ENCODE measurements at regions not wholly inside any gene's neighbourhood (a gene's known extent, or its start where the extent isn't known, plus 50 kb on each side); places are given as distances from the start of the nearest gene placed in this dataset.
"Not testable (repeated sequence)": the region's sequence is repeated elsewhere in the genome, so short reads cannot be mapped to it uniquely, and the experiment has no call there.

DNA sequence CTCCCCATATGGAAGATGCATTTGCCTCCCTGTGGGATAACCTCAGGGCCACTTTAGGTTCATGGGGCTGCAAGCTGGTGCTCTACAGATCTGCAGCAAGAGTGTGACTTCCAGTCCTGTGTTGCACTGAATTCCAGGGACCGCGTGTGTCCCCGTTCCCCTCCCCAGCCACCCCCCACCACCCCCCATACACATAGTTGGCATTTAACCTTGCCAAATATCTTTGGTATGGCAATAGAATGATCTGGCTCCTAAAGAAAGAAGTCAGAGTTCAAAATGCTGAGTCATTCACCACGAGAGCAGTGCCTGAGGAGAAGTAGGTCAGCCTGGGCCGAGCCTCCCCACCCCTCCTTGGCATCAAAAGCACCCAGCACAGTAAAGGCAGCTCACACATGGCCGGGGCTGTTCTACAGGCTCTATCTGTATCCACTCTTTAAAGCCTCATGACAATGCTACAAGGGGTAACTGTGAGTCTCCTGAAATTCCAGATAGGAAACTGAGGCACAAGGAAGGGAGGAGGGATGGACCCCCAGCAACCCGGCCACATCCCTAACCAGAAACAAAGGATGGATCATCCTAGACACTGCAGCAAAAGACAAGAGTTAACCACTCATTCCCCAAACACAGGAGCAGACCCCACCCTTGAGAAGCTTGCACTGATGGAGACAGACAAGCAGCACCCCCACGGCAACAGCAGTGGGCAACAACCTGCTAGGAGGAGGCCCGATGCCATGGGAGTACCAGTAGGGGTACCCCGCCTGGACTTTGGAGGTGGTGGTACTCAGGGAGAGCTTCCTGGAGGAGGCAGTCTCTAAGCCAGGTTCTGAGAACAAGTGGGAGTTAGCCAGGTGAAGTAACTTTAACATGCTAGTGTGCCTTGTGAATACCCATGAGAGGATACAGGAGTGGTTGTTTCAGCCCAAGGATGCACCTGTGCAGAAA is 70.3 kb upstream of the NANOS1 start:
- POLR2A ChIA-PET: no interaction called here
- DNase-seq: no peak

DNA sequence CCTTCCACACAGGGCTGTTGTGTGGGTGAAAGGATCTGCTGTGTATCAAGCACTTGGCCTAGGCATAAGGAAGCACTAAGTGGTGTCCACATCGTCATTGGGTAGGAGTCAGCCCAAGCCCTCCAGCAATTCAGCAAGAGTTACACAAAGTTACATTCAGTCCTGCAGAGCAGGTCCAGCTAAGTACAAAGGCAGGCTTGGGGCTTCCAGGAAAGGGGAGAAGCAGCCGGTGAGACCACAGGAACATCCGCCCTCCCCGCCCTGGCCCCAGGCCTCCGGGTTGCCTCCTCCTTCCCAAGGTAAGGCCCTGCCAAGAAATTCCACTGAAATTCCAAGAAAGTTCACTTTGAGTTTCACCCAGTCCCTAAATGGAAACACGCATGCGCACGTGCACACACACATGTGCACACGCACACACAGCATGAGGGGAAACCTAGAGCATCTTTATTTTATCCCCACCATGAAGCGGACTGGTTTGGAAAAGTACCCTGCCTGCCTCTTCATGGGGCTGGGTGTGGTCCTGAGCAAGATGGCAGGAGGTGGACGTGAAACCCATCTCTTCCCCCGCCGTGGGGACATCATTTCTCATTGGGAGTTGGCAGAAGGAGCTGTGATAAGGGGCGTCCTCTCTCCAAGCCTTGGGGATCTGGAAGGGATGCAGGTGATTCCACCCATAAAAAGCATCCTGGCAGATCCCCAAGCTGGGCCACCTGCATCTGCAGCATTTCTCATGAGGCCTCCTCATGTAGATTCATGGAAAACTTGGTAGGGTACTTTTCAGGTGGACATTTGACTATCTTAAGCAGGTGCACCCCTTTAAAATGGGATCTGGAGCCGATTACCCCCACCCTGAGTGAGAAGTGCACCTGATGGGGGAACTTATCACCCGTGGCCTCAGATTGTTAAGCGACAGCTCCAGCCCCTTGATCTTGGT is 69.1 kb upstream of the NANOS1 start:
- Histone ChIP-seq H3K36me3 (ENCODE audit: control insufficient read depth in 2 of 3, insufficient read depth in 3 of 3, low read length in 3 of 3) (no peaks in the 10 kb centered on the region), H3K4me3 (ENCODE audit: low read length) (no peak overlapping the region), H3K4me1 (ENCODE audit: control insufficient read depth in 2 of 2, insufficient read depth in 2 of 2, low read length in 2 of 2) (no peaks in the 10 kb centered on the region), H3K27ac (ENCODE audit: low read depth, low read length) (no peak overlapping the region), H3K9me3 (ENCODE audit: control insufficient read depth in 2 of 3, low read length in 3 of 3) (no peaks in the 10 kb centered on the region), H3K27me3 (ENCODE audit: control insufficient read depth in 2 of 2, insufficient read depth in 2 of 2, low read length in 2 of 2) (peaks cover 0 to 3% of the 10 kb centered on the region in 2 donors)
- ATAC-seq (no peak), DNase-seq (no peak)
- Mint-ChIP-seq H3K27ac (no peak overlapping the region), H3K4me1 (peaks cover 0 to 4% (median 0%) of the 10 kb centered on the region in 7 donors), H3K36me3 (no peaks in the 10 kb centered on the region), H3K9me3 (peaks cover 0 to 4% (median 0%) of the 10 kb centered on the region in 11 donors), H3K4me3 (no peak overlapping the region), H3K27me3 (peaks cover 0 to 7% (median 5%) of the 10 kb centered on the region in 5 donors)
- POLR2A ChIA-PET: no interaction called here
- intact Hi-C loops (cut with micrococcal nuclease): no loop called here
- CTCF ChIA-PET: interaction anchor here (0.6 kb wide), 1 partner anchor 616 kb away, joined by 5 read pairs; no protein-coding TSS in a partner anchor

More for the DNA sequence above, 70.3 kb upstream of the NANOS1 start:
- Histone ChIP-seq H3K27ac (ENCODE audit: low read depth, low read length) (no peak overlapping the region), H3K4me3 (ENCODE audit: low read length) (no peak overlapping the region), H3K27me3 (ENCODE audit: control insufficient read depth in 2 of 2, insufficient read depth in 2 of 2, low read length in 2 of 2) (peaks cover 0 to 3% of the 10 kb centered on the region in 2 donors), H3K36me3 (ENCODE audit: control insufficient read depth in 2 of 3, insufficient read depth in 3 of 3, low read length in 3 of 3) (no peaks in the 10 kb centered on the region), H3K4me1 (ENCODE audit: control insufficient read depth in 2 of 2, insufficient read depth in 2 of 2, low read length in 2 of 2) (no peaks in the 10 kb centered on the region), H3K9me3 (ENCODE audit: control insufficient read depth in 2 of 3, low read length in 3 of 3) (no peaks in the 10 kb centered on the region)
- ATAC-seq: peak; percentile 42
- no peak overlapping the region for H3K27ac Mint-ChIP-seq
- intact Hi-C loops (cut with micrococcal nuclease): no loop called here
- no peaks in the 10 kb centered on the region for H3K36me3 Mint-ChIP-seq
- H3K4me1 Mint-ChIP-seq: peaks cover 0 to 4% (median 0%) of the 10 kb centered on the region in 7 donors
- CTCF ChIA-PET: no interaction called here
- H3K9me3 Mint-ChIP-seq: peaks cover 0 to 4% (median 0%) of the 10 kb centered on the region in 11 donors
- H3K27me3 Mint-ChIP-seq: peaks cover 4 to 9% (median 5%) of the 10 kb centered on the region in 5 donors
- no peak overlapping the region for H3K4me3 Mint-ChIP-seq

DNA sequence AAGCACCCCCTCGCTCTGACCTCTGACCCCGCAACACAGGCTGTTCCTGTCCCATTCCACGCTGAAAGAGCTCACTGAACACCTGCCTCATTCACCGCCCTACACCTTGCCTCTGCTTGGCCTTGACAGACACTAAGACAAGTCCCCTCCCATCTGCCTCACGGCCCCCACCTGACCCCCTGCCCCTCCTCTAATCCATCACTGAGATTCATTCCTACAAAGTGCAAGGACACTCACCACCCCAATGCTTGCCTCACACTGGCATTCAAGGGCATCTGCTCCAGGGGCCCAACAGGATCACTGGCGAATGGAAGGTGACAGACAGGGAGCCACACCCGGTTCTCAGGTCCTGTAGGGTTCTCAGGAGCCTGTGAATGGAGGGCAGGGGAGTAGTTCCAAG is 68.1 kb upstream of the NANOS1 start:
- no peak overlapping the region for H3K27ac Mint-ChIP-seq
- CTCF ChIA-PET: no interaction called here

DNA sequence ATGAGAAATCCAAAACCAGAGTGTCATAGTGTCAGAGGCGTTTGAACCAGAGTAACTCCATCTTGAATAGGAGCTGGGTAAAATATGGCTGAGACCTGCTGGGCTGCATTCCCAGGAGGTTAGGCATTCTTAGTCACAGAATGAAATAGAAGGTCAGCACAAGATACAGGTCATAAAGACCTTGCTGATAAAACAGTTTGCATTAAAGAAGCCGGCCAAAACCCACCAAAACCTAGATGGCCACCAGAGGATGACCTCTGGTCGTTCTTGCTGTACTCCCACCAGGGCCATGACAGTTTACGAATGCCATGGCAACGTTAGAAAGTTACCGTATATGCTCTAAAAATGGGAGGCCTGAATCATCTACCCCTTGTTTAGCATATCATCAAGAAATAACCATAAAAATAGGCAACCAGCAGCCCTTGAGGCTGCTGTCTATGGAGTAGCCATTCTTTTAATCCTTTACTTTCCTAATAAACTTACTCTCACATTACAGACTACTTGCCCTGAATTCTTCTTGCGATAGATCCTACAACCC is 67.1 kb upstream of the NANOS1 start:
- DNase-seq; intact Hi-C loops (cut with micrococcal nuclease): not testable (repeated sequence)

More for the DNA sequence above, 68.1 kb upstream of the NANOS1 start:
- Histone ChIP-seq H3K4me3 (ENCODE audit: low read length) (no peak overlapping the region), H3K27ac (ENCODE audit: low read depth, low read length) (no peak overlapping the region), H3K9me3 (ENCODE audit: control insufficient read depth in 2 of 3, low read length in 3 of 3) (no peaks in the 10 kb centered on the region), H3K27me3 (ENCODE audit: control insufficient read depth in 2 of 2, insufficient read depth in 2 of 2, low read length in 2 of 2) (peaks cover 0 to 3% of the 10 kb centered on the region in 2 donors), H3K4me1 (ENCODE audit: control insufficient read depth in 2 of 2, insufficient read depth in 2 of 2, low read length in 2 of 2) (no peaks in the 10 kb centered on the region), H3K36me3 (ENCODE audit: control insufficient read depth in 2 of 3, insufficient read depth in 3 of 3, low read length in 3 of 3) (no peaks in the 10 kb centered on the region)
- Mint-ChIP-seq H3K4me1 (peaks cover 0 to 4% (median 0%) of the 10 kb centered on the region in 7 donors), H3K4me3 (no peak overlapping the region), H3K36me3 (no peaks in the 10 kb centered on the region), H3K27me3 (peaks cover 0 to 13% (median 11%) of the 10 kb centered on the region in 5 donors), H3K9me3 (peaks cover 0 to 4% (median 0%) of the 10 kb centered on the region in 11 donors)
- no peak for DNase-seq
- ATAC-seq: no peak
- POLR2A ChIA-PET: no interaction called here
- intact Hi-C loops (cut with micrococcal nuclease): no loop called here

DNA sequence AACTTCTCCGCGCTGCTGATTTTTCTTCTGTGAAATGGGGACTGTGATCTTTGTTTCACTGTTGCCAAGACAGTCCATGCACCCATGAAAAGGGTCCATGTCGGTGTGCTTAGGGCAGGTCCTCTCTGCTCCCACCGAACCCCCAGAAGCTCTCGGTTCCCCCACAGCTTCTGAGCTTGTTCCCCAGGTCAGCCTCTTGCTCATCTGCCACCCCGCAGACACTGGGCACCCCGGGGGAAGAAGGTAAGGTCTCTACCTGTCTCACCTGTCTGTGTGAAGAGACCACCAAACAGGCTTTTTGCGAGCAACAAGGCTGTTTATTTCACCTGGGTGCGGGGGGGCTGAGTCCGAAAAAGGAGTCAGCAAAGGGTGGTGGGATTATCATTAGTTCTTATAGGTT is 66.2 kb upstream of the NANOS1 start:
- H3K9me3 Mint-ChIP-seq: peaks cover 0 to 2% (median 0%) of the 10 kb centered on the region in 11 donors
- H3K9me3 ChIP-seq (ENCODE audit: control insufficient read depth in 2 of 3, low read length in 3 of 3): no peaks in the 10 kb centered on the region
- peaks cover 0 to 14% (median 12%) of the 10 kb centered on the region in 5 donors for H3K27me3 Mint-ChIP-seq
- H3K36me3 Mint-ChIP-seq: no peaks in the 10 kb centered on the region
- CTCF ChIA-PET: no interaction called here
- peaks cover 0 to 4% (median 0%) of the 10 kb centered on the region in 7 donors for H3K4me1 Mint-ChIP-seq
- no peak overlapping the region for H3K27ac Mint-ChIP-seq
- no peak for ATAC-seq
- H3K4me3 Mint-ChIP-seq: no peak overlapping the region
- H3K27me3 ChIP-seq (ENCODE audit: control insufficient read depth in 2 of 2, insufficient read depth in 2 of 2, low read length in 2 of 2): peaks cover 0 to 3% of the 10 kb centered on the region in 2 donors
- intact Hi-C loops (cut with micrococcal nuclease): no loop called here
- POLR2A ChIA-PET: no interaction called here
- no peak overlapping the region for H3K27ac ChIP-seq (ENCODE audit: low read depth, low read length)
- H3K4me3 ChIP-seq (ENCODE audit: low read length): no peak overlapping the region
- no peaks in the 10 kb centered on the region for H3K4me1 ChIP-seq (ENCODE audit: control insufficient read depth in 2 of 2, insufficient read depth in 2 of 2, low read length in 2 of 2)
- no peak for DNase-seq
- no peaks in the 10 kb centered on the region for H3K36me3 ChIP-seq (ENCODE audit: control insufficient read depth in 2 of 3, insufficient read depth in 3 of 3, low read length in 3 of 3)

More for the DNA sequence above, 67.1 kb upstream of the NANOS1 start:
- H3K4me1 ChIP-seq (ENCODE audit: control insufficient read depth in 2 of 2, insufficient read depth in 2 of 2, low read length in 2 of 2); H3K27ac ChIP-seq (ENCODE audit: low read depth, low read length); H3K36me3 ChIP-seq (ENCODE audit: control insufficient read depth in 2 of 3, insufficient read depth in 3 of 3, low read length in 3 of 3); ATAC-seq; H3K27ac Mint-ChIP-seq; H3K9me3 ChIP-seq (ENCODE audit: control insufficient read depth in 2 of 3, low read length in 3 of 3); H3K4me1 Mint-ChIP-seq; H3K36me3 Mint-ChIP-seq; H3K4me3 Mint-ChIP-seq; H3K27me3 ChIP-seq (ENCODE audit: control insufficient read depth in 2 of 2, insufficient read depth in 2 of 2, low read length in 2 of 2); CTCF ChIA-PET; H3K4me3 ChIP-seq (ENCODE audit: low read length); H3K9me3 Mint-ChIP-seq; POLR2A ChIA-PET: not testable (repeated sequence)
- H3K27me3 Mint-ChIP-seq: peaks cover 0 to 14% (median 12%) of the 10 kb centered on the region in 5 donors

DNA sequence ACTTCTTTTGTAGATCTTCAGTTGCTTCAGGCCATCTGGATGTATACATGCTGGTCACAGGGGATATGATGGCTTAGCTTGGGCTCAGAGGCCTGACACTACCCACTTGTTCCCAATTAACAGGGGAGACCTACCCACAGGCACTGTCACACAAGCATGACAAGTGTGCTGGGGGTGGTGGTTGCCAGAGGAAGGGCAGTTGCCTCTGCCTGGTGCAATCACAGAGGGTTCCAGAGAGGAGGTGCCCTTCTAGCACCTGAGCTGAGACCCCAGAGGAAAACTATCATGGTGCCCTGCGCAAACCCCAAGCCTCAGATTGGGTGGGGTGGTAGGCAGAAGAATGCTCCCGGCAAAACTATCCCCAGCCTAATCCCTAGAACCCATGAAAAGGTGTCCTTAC is 65.6 kb upstream of the NANOS1 start:
- Mint-ChIP-seq H3K4me3 (no peak overlapping the region), H3K9me3 (peaks cover 0 to 2% (median 0%) of the 10 kb centered on the region in 11 donors), H3K27ac (no peak overlapping the region), H3K36me3 (no peaks in the 10 kb centered on the region), H3K4me1 (peaks cover 0 to 4% (median 0%) of the 10 kb centered on the region in 7 donors), H3K27me3 (peaks cover 3 to 16% (median 13%) of the 10 kb centered on the region in 5 donors)
- no peaks in the 10 kb centered on the region for H3K36me3 ChIP-seq (ENCODE audit: control insufficient read depth in 2 of 3, insufficient read depth in 3 of 3, low read length in 3 of 3)
- no peaks in the 10 kb centered on the region for H3K4me1 ChIP-seq (ENCODE audit: control insufficient read depth in 2 of 2, insufficient read depth in 2 of 2, low read length in 2 of 2)
- H3K4me3 ChIP-seq (ENCODE audit: low read length): no peak overlapping the region
- ChIA-PET POLR2A (no interaction called here), CTCF (no interaction called here)
- peaks cover 0 to 3% of the 10 kb centered on the region in 2 donors for H3K27me3 ChIP-seq (ENCODE audit: control insufficient read depth in 2 of 2, insufficient read depth in 2 of 2, low read length in 2 of 2)
- no peaks in the 10 kb centered on the region for H3K9me3 ChIP-seq (ENCODE audit: control insufficient read depth in 2 of 3, low read length in 3 of 3)
- intact Hi-C loops (cut with micrococcal nuclease): no loop called here
- ATAC-seq (no peak), DNase-seq (no peak)
- H3K27ac ChIP-seq (ENCODE audit: low read depth, low read length): no peak overlapping the region

All from naive thymus-derived CD4-positive, alpha-beta T cell (primary cell).